ENCODE measurements at regions not wholly inside any gene's neighbourhood (a gene's known extent, or its start where the extent isn't known, plus 50 kb on each side); places are given as distances from the start of the nearest gene placed in this dataset.

DNA sequence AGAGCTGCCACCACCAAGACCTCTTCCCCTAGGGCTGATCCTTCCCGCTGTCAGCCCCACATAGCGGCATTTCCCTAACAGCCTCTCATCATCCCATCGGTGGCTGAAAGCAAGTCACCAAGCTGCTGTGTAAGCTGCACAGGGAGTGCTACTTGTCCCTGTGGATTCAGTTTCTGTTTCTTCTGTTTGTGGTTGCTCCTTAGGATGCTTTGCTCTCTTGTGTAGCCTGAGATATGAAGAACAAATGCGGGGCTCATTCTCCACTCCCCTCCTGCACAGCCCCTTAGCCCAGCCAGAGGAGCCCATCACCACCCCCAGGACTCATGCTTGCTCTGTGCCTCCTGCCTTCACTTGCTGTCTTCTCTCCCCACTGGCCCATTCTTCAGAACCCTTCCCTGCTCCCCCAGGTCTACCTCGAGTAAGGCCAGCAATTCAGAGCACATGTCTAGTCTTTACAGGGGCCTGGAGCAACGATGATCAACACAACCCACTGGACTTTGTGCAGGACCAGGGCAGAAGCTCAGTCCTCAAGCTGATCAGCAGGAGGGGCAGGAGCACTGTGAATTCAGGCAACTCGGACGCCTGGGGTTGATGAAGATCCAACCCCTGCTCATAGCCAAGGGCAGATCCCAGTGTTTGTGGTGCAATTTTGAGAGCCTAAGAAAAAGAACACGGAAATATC, 82.6 kb upstream of the GALNT2 start:
- no peaks in the 10 kb centered on the region for H3K36me3 ChIP-seq
- intact Hi-C loops (cut with DNase I; ENCODE audit: low total_unique reads): no loop called here
- no peaks in the 10 kb centered on the region for H3K4me1 ChIP-seq
- no peak overlapping the region for H3K4me3 ChIP-seq
- no peak overlapping the region for H3K27ac ChIP-seq
- H3K9me3 ChIP-seq: no peaks in the 10 kb centered on the region
- no peaks in the 10 kb centered on the region for H3K27me3 ChIP-seq
- DNase-seq: no peak
- TF ChIP-seq, protein P1, sequence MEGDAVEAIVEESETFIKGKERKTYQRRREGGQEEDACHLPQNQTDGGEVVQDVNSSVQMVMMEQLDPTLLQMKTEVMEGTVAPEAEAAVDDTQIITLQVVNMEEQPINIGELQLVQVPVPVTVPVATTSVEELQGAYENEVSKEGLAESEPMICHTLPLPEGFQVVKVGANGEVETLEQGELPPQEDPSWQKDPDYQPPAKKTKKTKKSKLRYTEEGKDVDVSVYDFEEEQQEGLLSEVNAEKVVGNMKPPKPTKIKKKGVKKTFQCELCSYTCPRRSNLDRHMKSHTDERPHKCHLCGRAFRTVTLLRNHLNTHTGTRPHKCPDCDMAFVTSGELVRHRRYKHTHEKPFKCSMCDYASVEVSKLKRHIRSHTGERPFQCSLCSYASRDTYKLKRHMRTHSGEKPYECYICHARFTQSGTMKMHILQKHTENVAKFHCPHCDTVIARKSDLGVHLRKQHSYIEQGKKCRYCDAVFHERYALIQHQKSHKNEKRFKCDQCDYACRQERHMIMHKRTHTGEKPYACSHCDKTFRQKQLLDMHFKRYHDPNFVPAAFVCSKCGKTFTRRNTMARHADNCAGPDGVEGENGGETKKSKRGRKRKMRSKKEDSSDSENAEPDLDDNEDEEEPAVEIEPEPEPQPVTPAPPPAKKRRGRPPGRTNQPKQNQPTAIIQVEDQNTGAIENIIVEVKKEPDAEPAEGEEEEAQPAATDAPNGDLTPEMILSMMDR (IDR thresholded peaks at IDR 0.05): no peak

DNA sequence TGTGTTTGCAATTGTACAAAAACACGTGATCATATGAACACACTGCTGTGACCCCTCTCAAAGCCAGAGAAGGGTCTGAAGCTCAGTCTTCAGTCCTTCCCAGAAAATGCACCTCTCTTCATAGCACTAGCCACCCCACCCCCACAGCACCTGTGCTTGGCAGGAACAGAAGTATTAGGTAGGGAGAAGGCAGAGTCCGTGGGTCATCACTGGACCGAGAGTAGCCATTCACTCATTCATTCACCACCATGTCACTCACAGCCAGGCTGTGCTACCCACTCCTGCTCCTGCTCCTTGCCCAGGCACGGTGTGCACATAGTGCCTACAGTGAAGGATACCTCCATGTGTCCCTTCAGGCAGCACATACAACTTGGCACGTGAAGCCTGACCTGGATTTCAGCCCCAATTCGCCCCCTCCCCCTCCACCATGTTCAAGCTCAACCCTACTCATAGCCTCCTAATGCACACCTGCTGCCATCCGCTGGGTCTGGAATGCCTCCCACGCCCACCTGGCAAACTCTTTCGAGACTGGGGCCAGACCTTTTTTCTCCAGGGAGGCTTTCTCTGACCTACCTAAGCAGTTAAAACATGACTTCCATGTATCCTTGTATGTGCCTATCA, 81.9 kb upstream of the GALNT2 start:
- Histone ChIP-seq H3K27me3 (no peaks in the 10 kb centered on the region), H3K4me1 (no peaks in the 10 kb centered on the region), H3K4me3 (no peak overlapping the region), H3K36me3 (no peaks in the 10 kb centered on the region), H3K9me3 (no peaks in the 10 kb centered on the region), H3K27ac (no peak overlapping the region)
- intact Hi-C loops (cut with DNase I; ENCODE audit: low total_unique reads): no loop called here
- TF ChIP-seq, protein P1 (IDR thresholded peaks at IDR 0.05): no peak
- no peak for DNase-seq

DNA sequence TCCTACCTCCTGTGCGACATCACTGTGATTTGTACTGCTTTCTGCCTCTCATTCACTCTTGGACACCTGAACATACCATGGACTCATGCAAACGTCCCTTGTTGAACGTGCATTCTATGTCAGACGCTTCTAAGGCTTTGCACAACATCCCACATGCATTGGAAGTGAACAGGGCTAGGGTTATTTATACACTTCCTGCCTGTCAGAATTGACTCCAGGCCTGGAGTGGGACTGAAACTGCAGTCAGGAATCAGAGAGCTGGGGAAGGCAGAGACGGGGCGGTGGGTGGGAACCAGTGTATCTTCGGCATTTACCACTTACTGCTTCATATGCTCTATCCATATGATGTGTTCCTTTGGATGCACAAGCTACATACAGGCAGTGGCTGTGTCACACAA, 81.4 kb upstream of the GALNT2 start:
- no peaks in the 10 kb centered on the region for H3K27me3 ChIP-seq
- intact Hi-C loops (cut with DNase I; ENCODE audit: low total_unique reads): no loop called here
- H3K4me3 ChIP-seq: no peak overlapping the region
- H3K36me3 ChIP-seq: no peaks in the 10 kb centered on the region
- TF ChIP-seq, protein P1 (IDR thresholded peaks at IDR 0.05): no peak
- no peak overlapping the region for H3K27ac ChIP-seq
- no peak for DNase-seq
- H3K9me3 ChIP-seq: no peaks in the 10 kb centered on the region
- H3K4me1 ChIP-seq: peaks cover 0 to 1% (median 0%) of the 10 kb centered on the region in 4 donors

DNA sequence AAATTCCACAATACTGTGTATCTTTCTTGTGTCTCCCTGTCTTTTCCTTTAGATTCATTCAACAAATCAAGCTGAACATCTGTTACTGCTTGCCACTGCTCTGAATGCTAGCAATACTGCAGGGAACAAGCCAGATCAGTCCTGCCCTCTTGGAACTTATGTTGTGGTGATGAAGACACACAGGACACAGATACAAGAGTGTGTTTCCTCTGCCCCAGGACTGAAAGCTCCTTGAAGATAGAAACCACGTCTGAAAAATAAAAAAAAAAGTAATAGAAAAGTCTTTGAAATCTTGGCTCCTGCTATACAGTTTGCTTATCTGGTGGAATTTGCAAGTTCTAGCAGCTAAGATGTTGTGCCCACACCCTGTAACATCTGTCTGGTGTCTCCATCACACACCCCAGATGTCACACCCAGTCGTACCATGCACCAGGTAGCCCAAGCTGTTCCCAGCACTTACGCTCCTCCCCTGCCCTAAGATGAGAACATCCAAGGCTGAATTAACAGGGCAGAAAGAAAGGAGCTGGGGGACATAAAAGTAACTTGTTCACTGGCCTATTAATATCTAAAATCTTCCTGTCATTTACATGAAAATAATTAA, 80.2 kb upstream of the GALNT2 start:
- intact Hi-C loops (cut with DNase I; ENCODE audit: low total_unique reads): no loop called here

DNA sequence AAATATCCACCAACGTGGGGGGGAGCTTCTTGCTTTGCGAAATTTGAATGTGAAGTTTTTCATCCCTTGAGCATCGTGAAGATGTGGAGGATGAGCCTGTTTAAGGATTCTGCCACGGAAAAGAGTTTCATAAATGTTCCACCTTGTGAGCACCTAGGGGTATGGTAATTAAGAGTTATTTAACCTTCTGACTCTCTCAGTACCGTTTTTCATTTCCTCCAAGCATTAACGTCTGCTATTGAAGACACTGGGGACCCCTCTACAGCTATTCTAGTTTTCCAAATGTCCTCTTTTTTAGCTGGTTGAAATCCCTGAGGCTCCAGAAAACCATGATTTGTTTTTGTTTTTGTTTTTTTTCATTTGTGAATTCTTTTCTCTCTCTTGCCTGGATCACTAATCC, 79.1 kb upstream of the GALNT2 start:
- H3K27me3 ChIP-seq: no peaks in the 10 kb centered on the region
- TF ChIP-seq, protein P1 (IDR thresholded peaks at IDR 0.05): no peak

More for the DNA sequence above, 80.2 kb upstream of the GALNT2 start:
- Histone ChIP-seq H3K27me3 (no peaks in the 10 kb centered on the region), H3K36me3 (no peaks in the 10 kb centered on the region), H3K4me1 (peaks cover 0 to 14% (median 9%) of the 10 kb centered on the region in 4 donors), H3K4me3 (no peak overlapping the region), H3K27ac (no peak overlapping the region), H3K9me3 (no peaks in the 10 kb centered on the region)
- TF ChIP-seq, protein P1 (IDR thresholded peaks at IDR 0.05): no peak
- DNase-seq: no peak

More for the DNA sequence above, 79.1 kb upstream of the GALNT2 start:
- H3K4me1 ChIP-seq: peaks cover 0 to 15% (median 10%) of the 10 kb centered on the region in 4 donors
- H3K4me3 ChIP-seq: no peak overlapping the region
- no peaks in the 10 kb centered on the region for H3K9me3 ChIP-seq
- intact Hi-C loops (cut with DNase I; ENCODE audit: low total_unique reads): no loop called here
- H3K36me3 ChIP-seq: no peaks in the 10 kb centered on the region
- H3K27ac ChIP-seq: no peak overlapping the region
- no peak for DNase-seq
